GM12878 (cell line): ENCODE measurements at regions not wholly inside any gene's neighbourhood (a gene's known extent, or its start where the extent isn't known, plus 50 kb on each side); places are given as distances from the start of the nearest gene placed in this dataset.

Experiments used
- ATAC-seq: fragments of 200-7000 bp; cut with Tn5 transposase; 3 replicates; pipeline ENCODE4 v1.9.1; 2020; ENCODE audit warnings: mild to moderate bottlenecking, moderate library complexity
- BruUV-seq: library from RNA; stranded (reverse); fragments of 400-500 nt; replicated peaks from 2 replicates; lab custom pipeline; 2021; lab: Mats Ljungman, UMichigan
- CTCF ChIA-PET: fragments of 300-600 bp; sonication (Branson Sonifier 250); formaldehyde crosslinking; extraction: SDS; loops from one replicate; lab custom pipeline; 2021; ENCODE audit warnings: inconsistent platforms; lab: Yijun Ruan, JAX
- POLR2A ChIA-PET: fragments of 350-600 bp; formaldehyde crosslinking; extraction: SDS; loops from one replicate; lab custom pipeline; 2021; ENCODE audit warnings: inconsistent platforms; lab: Charles Lee
- RAD21 ChIA-PET: fragments of 300-600 bp; sonication (Branson Sonifier 250); formaldehyde crosslinking; loops from one replicate; lab custom pipeline; 2023; ENCODE audit warnings: antibody characterized with exemption; ENCODE audit not compliant: unreplicated experiment; lab: Charles Lee
- SMC1A ChIA-PET: fragments of 300-600 bp; sonication (Branson Sonifier 250); formaldehyde crosslinking; loops from one replicate; lab custom pipeline; 2023; ENCODE audit not compliant: unreplicated experiment, uncharacterized antibody; lab: Charles Lee
- DNase-seq: peaks from one replicate; pipeline ENCODE4 v3.0.0-alpha.2; 2011; ENCODE audit warnings: low read depth, low spot score
- FAIRE-seq: peaks from 3 replicates; lab custom pipeline; 2011; peaks lifted over from hg19 to GRCh38; lab: Jason Lieb, UNC
- H2AFZ ChIP-seq: 2 replicates; pipeline ENCODE4 v1.6.0; 2011; ENCODE audit warnings: low read depth, low read length, control low read depth; ENCODE audit not compliant: control insufficient read depth
- H3K27ac ChIP-seq: 2 replicates; pipeline ENCODE4 v1.5.1; 2011; ENCODE audit warnings: control low read depth; ENCODE audit not compliant: control insufficient read depth, insufficient read depth
- H3K27me3 ChIP-seq, 2 experiments: replicated peaks in 1 of 2; 2 replicates each; pipeline versions ENCODE4 v1.6.0 to v1.6.1; 2011; ENCODE audit warnings: low read length in 1 of 2; ENCODE audit not compliant: control insufficient read depth in 2 of 2, insufficient read depth in 2 of 2
- H3K36me3 ChIP-seq, 2 experiments: 2 replicates each; pipeline ENCODE4 v1.5.1; 2011; ENCODE audit warnings: low read length in 1 of 2; ENCODE audit not compliant: control insufficient read depth in 2 of 2, insufficient read depth in 2 of 2
- H3K4me1 ChIP-seq: 2 replicates; pipeline ENCODE4 v1.6.1; 2011; ENCODE audit warnings: mild to moderate bottlenecking, low read length, moderate library complexity, mixed read lengths; ENCODE audit not compliant: control insufficient read depth, insufficient read depth
- H3K4me2 ChIP-seq: 2 replicates; pipeline ENCODE4 v1.6.0; 2011; ENCODE audit warnings: control low read depth; ENCODE audit not compliant: control insufficient read depth, insufficient read depth
- H3K4me3 ChIP-seq: fragments of 200-600 bp; sonication (generic); 2 replicates; pipeline ENCODE4 v1.5.1; 2016
- H3K79me2 ChIP-seq: 2 replicates; pipeline ENCODE4 v1.6.0; 2011; ENCODE audit warnings: low read length; ENCODE audit not compliant: control insufficient read depth, insufficient read depth
- H3K9ac ChIP-seq: 2 replicates; pipeline ENCODE4 v1.8.0; 2011; ENCODE audit warnings: low read length, control low read depth, mixed read lengths; ENCODE audit not compliant: control insufficient read depth, insufficient read depth
- H3K9me3 ChIP-seq: replicated peaks from 3 replicates; pipeline ENCODE4 v1.5.1; 2011; ENCODE audit warnings: mild to moderate bottlenecking, low read length; ENCODE audit not compliant: control insufficient read depth, insufficient read depth
- H4K20me1 ChIP-seq: 2 replicates; pipeline ENCODE4 v1.6.0; 2011; ENCODE audit not compliant: control insufficient read depth, insufficient read depth
- BACH1 ChIP-seq: fragments of 450-650 bp; IDR thresholded peaks from 2 replicates; pipeline ENCODE4 v1.6.1; 2017; ENCODE audit warnings: mild to moderate bottlenecking, borderline replicate concordance
- CBFB ChIP-seq: IDR thresholded peaks from 2 replicates; pipeline ENCODE4 v1.6.1; 2016; ENCODE audit warnings: antibody characterized with exemption, low read depth
- CHD1 ChIP-seq: IDR thresholded peaks from 2 replicates; pipeline ENCODE4 v1.6.1; 2012; ENCODE audit warnings: low read depth, low read length, improper control_type of control experiment
- CHD4 ChIP-seq: fragments of 200-600 bp; sonication (generic); IDR thresholded peaks from 2 replicates; pipeline ENCODE4 v1.6.1; 2016; ENCODE audit warnings: mild to moderate bottlenecking
- EGR1 ChIP-seq, 2 experiments: IDR thresholded peaks; 1 replicate in 1 of 2; 2 replicates in 1 of 2; pipeline ENCODE4 v1.6.1; 2011 to 2012; ENCODE audit warnings: low read depth in 2 of 2, low read length in 2 of 2, borderline replicate concordance in 1 of 2, mild to moderate bottlenecking in 1 of 2, moderate library complexity in 1 of 2
- ESRRA ChIP-seq: IDR thresholded peaks from 2 replicates; pipeline ENCODE4 v1.6.1; 2012; ENCODE audit warnings: mild to moderate bottlenecking, low read length, improper control_type of control experiment
- IRF4 ChIP-seq: IDR thresholded peaks from 2 replicates; pipeline ENCODE4 v1.6.1; 2011; ENCODE audit warnings: low read depth, low read length
- NFIC ChIP-seq: IDR thresholded peaks from 2 replicates; pipeline ENCODE4 v1.6.1; 2012; ENCODE audit warnings: low read depth, mild to moderate bottlenecking, inconsistent platforms, low read length, moderate library complexity
- PAX8 ChIP-seq: fragments of 450-650 bp; IDR thresholded peaks from 2 replicates; pipeline ENCODE4 v1.6.1; 2017; ENCODE audit warnings: mild to moderate bottlenecking, moderate library complexity
- PKNOX1 ChIP-seq: fragments of 450-650 bp; IDR thresholded peaks from 2 replicates; pipeline ENCODE4 v1.6.1; 2016; ENCODE audit warnings: mild to moderate bottlenecking
- SIN3A ChIP-seq: IDR thresholded peaks from 2 replicates; pipeline ENCODE4 v1.6.1; 2012; ENCODE audit warnings: low read depth, low read length, improper control_type of control experiment
- SMAD5 ChIP-seq: IDR thresholded peaks from 2 replicates; pipeline ENCODE4 v1.6.1; 2016; ENCODE audit warnings: antibody characterized with exemption, low read depth
- TBL1XR1 ChIP-seq: IDR thresholded peaks from 2 replicates; pipeline ENCODE4 v1.6.1; 2012; ENCODE audit warnings: low read depth, low read length, improper control_type of control experiment
- TCF12 ChIP-seq: IDR thresholded peaks from 2 replicates; pipeline ENCODE4 v1.6.1; 2011; ENCODE audit warnings: low read depth, mild to moderate bottlenecking, low read length
- WGBS: methylation state at CpG from one replicate; pipeline ENCODE4 v1.1.6; 2016; ENCODE audit warnings: low lambda C conversion rate; ENCODE audit not compliant: insufficient replicate concordance, insufficient coverage; ENCODE audit errors: missing lambda C conversion rate; 5-methylcytosine and 5-hydroxymethylcytosine counted together
- in situ Hi-C: fragments of 300-500 bp; cut with MboI; formaldehyde crosslinking; loops from 9 replicates; pipeline ENCODE4 v1.14.3; 2018; ENCODE audit warnings: mixed read lengths
- intact Hi-C: fragments of 100-400 bp; cut with micrococcal nuclease; formaldehyde crosslinking; loops from one replicate; pipeline ENCODE4 v1.14.2; 2022; ENCODE audit not compliant: unreplicated experiment
- TF ChIP-seq, protein P1 (sequence below): fragments of 450-650 bp; conservative IDR thresholded peaks from 2 replicates; pipeline ENCODE4 v1.6.1; 2017; ENCODE audit warnings: mild to moderate bottlenecking, moderate library complexity
- TF ChIP-seq, protein P2 (sequence below): fragments of 450-650 bp; IDR thresholded peaks from 2 replicates; pipeline ENCODE4 v1.6.1; 2017; ENCODE audit warnings: mild to moderate bottlenecking, moderate library complexity

- no peaks in the 10 kb centered on the region for H3K79me2 ChIP-seq
- no peak overlapping the region for H3K4me3 ChIP-seq
- no peak overlapping the region for H2AFZ ChIP-seq
- H3K27ac ChIP-seq = no peak overlapping the region
- ChIA-PET CTCF (no interaction called here), RAD21 (no interaction called here), POLR2A (no interaction called here)
- H3K9me3 ChIP-seq = no peaks in the 10 kb centered on the region
- H3K9ac ChIP-seq = no peak overlapping the region
- no peak overlapping the region for H3K4me2 ChIP-seq
- no peak for TF ChIP-seq EGR1 (IDR thresholded peaks at IDR 0.05; ENCODE audit: borderline replicate concordance in 1 of 2, low read depth in 2 of 2, low read length in 2 of 2)
- no peak for TF ChIP-seq BACH1
- no peak for TF ChIP-seq ESRRA
- no peak for TF ChIP-seq SIN3A
- TF ChIP-seq, protein P1, sequence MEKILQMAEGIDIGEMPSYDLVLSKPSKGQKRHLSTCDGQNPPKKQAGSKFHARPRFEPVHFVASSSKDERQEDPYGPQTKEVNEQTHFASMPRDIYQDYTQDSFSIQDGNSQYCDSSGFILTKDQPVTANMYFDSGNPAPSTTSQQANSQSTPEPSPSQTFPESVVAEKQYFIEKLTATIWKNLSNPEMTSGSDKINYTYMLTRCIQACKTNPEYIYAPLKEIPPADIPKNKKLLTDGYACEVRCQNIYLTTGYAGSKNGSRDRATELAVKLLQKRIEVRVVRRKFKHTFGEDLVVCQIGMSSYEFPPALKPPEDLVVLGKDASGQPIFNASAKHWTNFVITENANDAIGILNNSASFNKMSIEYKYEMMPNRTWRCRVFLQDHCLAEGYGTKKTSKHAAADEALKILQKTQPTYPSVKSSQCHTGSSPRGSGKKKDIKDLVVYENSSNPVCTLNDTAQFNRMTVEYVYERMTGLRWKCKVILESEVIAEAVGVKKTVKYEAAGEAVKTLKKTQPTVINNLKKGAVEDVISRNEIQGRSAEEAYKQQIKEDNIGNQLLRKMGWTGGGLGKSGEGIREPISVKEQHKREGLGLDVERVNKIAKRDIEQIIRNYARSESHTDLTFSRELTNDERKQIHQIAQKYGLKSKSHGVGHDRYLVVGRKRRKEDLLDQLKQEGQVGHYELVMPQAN = no peak
- TF ChIP-seq PAX8 = no peak
- TF ChIP-seq, protein P2, sequence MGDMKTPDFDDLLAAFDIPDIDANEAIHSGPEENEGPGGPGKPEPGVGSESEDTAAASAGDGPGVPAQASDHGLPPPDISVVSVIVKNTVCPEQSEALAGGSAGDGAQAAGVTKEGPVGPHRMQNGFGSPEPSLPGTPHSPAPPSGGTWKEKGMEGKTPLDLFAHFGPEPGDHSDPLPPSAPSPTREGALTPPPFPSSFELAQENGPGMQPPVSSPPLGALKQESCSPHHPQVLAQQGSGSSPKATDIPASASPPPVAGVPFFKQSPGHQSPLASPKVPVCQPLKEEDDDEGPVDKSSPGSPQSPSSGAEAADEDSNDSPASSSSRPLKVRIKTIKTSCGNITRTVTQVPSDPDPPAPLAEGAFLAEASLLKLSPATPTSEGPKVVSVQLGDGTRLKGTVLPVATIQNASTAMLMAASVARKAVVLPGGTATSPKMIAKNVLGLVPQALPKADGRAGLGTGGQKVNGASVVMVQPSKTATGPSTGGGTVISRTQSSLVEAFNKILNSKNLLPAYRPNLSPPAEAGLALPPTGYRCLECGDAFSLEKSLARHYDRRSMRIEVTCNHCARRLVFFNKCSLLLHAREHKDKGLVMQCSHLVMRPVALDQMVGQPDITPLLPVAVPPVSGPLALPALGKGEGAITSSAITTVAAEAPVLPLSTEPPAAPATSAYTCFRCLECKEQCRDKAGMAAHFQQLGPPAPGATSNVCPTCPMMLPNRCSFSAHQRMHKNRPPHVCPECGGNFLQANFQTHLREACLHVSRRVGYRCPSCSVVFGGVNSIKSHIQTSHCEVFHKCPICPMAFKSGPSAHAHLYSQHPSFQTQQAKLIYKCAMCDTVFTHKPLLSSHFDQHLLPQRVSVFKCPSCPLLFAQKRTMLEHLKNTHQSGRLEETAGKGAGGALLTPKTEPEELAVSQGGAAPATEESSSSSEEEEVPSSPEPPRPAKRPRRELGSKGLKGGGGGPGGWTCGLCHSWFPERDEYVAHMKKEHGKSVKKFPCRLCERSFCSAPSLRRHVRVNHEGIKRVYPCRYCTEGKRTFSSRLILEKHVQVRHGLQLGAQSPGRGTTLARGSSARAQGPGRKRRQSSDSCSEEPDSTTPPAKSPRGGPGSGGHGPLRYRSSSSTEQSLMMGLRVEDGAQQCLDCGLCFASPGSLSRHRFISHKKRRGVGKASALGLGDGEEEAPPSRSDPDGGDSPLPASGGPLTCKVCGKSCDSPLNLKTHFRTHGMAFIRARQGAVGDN = no peak
- TF ChIP-seq TBL1XR1 = no peak
- TF ChIP-seq PKNOX1 = no peak
- no peak for TF ChIP-seq TCF12
- TF ChIP-seq CBFB = no peak
- TF ChIP-seq NFIC = no peak
- no peak for TF ChIP-seq CHD4
- TF ChIP-seq CHD1 = no peak
- TF ChIP-seq SMAD5 = no peak
- TF ChIP-seq IRF4 = no peak
- TF ChIP-seq, all 136 proteins: peak for 0
- Histone ChIP-seq H3K4me1 (no peaks in the 10 kb centered on the region), H3K27me3 (no peaks in the 10 kb centered on the region), H3K36me3 (no peaks in the 10 kb centered on the region), H4K20me1 (no peaks in the 10 kb centered on the region)
- intact Hi-C loops = no loop called here
- BruUV-seq = no TSS peak
- ATAC-seq = no peak
- DNase-seq = no peak
- WGBS = 0% methylated on average over 1 of the region's 1 CpG
- SMC1A ChIA-PET = no interaction called here
- in situ Hi-C loops = no loop called here
- no peak for FAIRE-seq
Measured at GRCh38 chr5:28132151-28132550, 1093.8 kb upstream of the CDH9 start.
